ENCODE measurements at regions not wholly inside any gene's neighbourhood (a gene's known extent, or its start where the extent isn't known, plus 50 kb on each side); places are given as distances from the start of the nearest gene placed in this dataset.

DNA sequence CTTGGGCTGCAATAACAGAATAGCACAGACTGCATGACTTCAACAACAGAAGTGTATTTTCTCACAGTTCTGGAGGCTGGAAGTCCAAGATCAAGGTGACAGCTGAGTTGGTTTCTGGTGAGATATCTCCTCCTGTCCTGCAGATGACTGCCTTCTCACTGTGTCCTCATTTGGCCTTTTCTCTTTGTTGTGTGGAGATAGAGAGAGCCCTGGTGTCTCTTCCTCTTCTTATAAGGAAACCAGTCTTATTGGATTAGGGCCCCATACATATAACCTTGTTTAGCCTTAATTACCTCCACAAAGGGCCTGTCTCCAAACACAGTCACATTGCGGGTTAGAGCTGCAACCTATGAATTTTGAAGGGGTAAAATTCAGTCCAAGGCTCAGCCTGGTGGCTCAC lies 57.0 kb upstream of the BMP6 start:
- TF ChIP-seq CTCF (IDR thresholded peaks at IDR 0.05): no peak
- no peak for TF ChIP-seq EP300 (IDR thresholded peaks at IDR 0.05)

Data from ovary (tissue), 3 donors.